ENCODE measurements at regions not wholly inside any gene's neighbourhood (a gene's known extent, or its start where the extent isn't known, plus 50 kb on each side); places are given as distances from the start of the nearest gene placed in this dataset.

- TF ChIP-seq, protein P1, sequence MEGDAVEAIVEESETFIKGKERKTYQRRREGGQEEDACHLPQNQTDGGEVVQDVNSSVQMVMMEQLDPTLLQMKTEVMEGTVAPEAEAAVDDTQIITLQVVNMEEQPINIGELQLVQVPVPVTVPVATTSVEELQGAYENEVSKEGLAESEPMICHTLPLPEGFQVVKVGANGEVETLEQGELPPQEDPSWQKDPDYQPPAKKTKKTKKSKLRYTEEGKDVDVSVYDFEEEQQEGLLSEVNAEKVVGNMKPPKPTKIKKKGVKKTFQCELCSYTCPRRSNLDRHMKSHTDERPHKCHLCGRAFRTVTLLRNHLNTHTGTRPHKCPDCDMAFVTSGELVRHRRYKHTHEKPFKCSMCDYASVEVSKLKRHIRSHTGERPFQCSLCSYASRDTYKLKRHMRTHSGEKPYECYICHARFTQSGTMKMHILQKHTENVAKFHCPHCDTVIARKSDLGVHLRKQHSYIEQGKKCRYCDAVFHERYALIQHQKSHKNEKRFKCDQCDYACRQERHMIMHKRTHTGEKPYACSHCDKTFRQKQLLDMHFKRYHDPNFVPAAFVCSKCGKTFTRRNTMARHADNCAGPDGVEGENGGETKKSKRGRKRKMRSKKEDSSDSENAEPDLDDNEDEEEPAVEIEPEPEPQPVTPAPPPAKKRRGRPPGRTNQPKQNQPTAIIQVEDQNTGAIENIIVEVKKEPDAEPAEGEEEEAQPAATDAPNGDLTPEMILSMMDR (conservative IDR thresholded peaks at IDR 0.05; ENCODE audit: low read depth in 2 of 2) = no peak
- no peak for TF ChIP-seq ZNF462 (CRISPR knock-in tag; IDR thresholded peaks at IDR 0.05)
- TF ChIP-seq CREB1 (CRISPR knock-in tag; IDR thresholded peaks at IDR 0.05; ENCODE audit: low read depth) = no peak
- no peak for TF ChIP-seq NANOG (IDR thresholded peaks at IDR 0.05; ENCODE audit: borderline replicate concordance)
- no peak for TF ChIP-seq EZH2 (IDR thresholded peaks at IDR 0.05; ENCODE audit: low read depth, unreplicated experiment)
Observed at GRCh38 chr5:130706696-130707095, 458.4 kb downstream of the HINT1 start (continued).

GRCh38 chr5:130705368-130705767 lies 459.7 kb downstream of the HINT1 start:
- no peaks in the 10 kb centered on the region for H3K36me3 Mint-ChIP-seq (ENCODE audit: low read depth)
- peaks cover 22% of the 10 kb centered on the region for H3K4me1 ChIP-seq (ENCODE audit: insufficient read depth)
- no peak overlapping the region for H3K4me3 Mint-ChIP-seq
- no peaks in the 10 kb centered on the region for H3F3A ChIP-seq (replicated peaks; ENCODE audit: low read depth)
- peaks cover 26% of the 10 kb centered on the region for H3K4me1 Mint-ChIP-seq
- DNase-seq (ENCODE audit: low spot score) = no peak
- no peak for ATAC-seq
- no peaks in the 10 kb centered on the region for H4K20me1 ChIP-seq (replicated peaks; ENCODE audit: insufficient read depth)
- no peaks in the 10 kb centered on the region for H3K36me3 ChIP-seq (ENCODE audit: insufficient read depth)
- H3K9me2 ChIP-seq (ENCODE audit: insufficient read depth) = no peaks in the 10 kb centered on the region
- H3K27ac ChIP-seq (ENCODE audit: low read depth) = no peak overlapping the region
- H2AFZ ChIP-seq = no peak overlapping the region; the same call in 1 of the 2 replicates
- no peaks in the 10 kb centered on the region for H3K27me3 ChIP-seq (ENCODE audit: insufficient read depth)
- no peak overlapping the region for H3K4me3 ChIP-seq
- no peak overlapping the region for H3K27ac Mint-ChIP-seq
- H3K9me3 Mint-ChIP-seq = no peaks in the 10 kb centered on the region; the same call in 2 of the 3 replicates
- no peaks in the 10 kb centered on the region for H3K79me2 ChIP-seq (replicated peaks; ENCODE audit: insufficient read depth)
- no peaks in the 10 kb centered on the region for H3K27me3 Mint-ChIP-seq (ENCODE audit: insufficient read depth, low read depth, poor library complexity)
- H3K4me2 ChIP-seq = no peak overlapping the region
- TF ChIP-seq, protein P1 (conservative IDR thresholded peaks at IDR 0.05; ENCODE audit: low read depth in 2 of 2) = no peak
- no peak for TF ChIP-seq ZNF462 (CRISPR knock-in tag; IDR thresholded peaks at IDR 0.05)

Measured in GM23338 (cell line).